Memory B cell (primary cell): ENCODE measurements at regions not wholly inside any gene's neighbourhood (a gene's known extent, or its start where the extent isn't known, plus 50 kb on each side); places are given as distances from the start of the nearest gene placed in this dataset.
"Not testable (repeated sequence)": the region's sequence is repeated elsewhere in the genome, so short reads cannot be mapped to it uniquely, and the experiment has no call there.

Experiments
- ATAC-seq: fragments of 150-1000 bp; cut with Tn5 transposase; 2 replicates; pipeline ENCODE4 v1.10.0; 2021; ENCODE audit warnings: low read depth, mild to moderate bottlenecking, moderate library complexity
- DNase-seq, 2 donors: peaks; one replicate each; pipeline ENCODE4 v3.0.0; 2022; ENCODE audit warnings: low spot score in 2 of 2
- H3K27ac Mint-ChIP-seq: one replicate; pipeline ENCODE4 v1.8.0; 2022; ENCODE audit warnings: mild to moderate bottlenecking, moderate library complexity, mixed read lengths
- H3K27me3 Mint-ChIP-seq: one replicate; pipeline ENCODE4 v1.8.0; 2022; ENCODE audit warnings: mixed read lengths
- H3K36me3 Mint-ChIP-seq: one replicate; pipeline ENCODE4 v1.8.0; 2022; ENCODE audit warnings: mild to moderate bottlenecking, mixed read lengths
- H3K4me1 Mint-ChIP-seq: one replicate; pipeline ENCODE4 v1.8.0; 2022; ENCODE audit warnings: mixed read lengths
- H3K4me3 Mint-ChIP-seq: one replicate; pipeline ENCODE4 v1.8.0; 2022; ENCODE audit warnings: mild to moderate bottlenecking, moderate library complexity, mixed read lengths
- H3K9me3 Mint-ChIP-seq: one replicate; pipeline ENCODE4 v1.8.0; 2022; ENCODE audit warnings: mixed read lengths

GRCh38 chr14:30195941-30196340 lies 268.3 kb upstream of the PRKD1 start:
- Mint-ChIP-seq H3K27me3 (no peaks in the 10 kb centered on the region), H3K4me3 (no peak overlapping the region), H3K27ac (no peak overlapping the region), H3K36me3 (no peaks in the 10 kb centered on the region), H3K9me3 (no peaks in the 10 kb centered on the region), H3K4me1 (no peaks in the 10 kb centered on the region)
- ATAC-seq (no peak), DNase-seq (no peak)

GRCh38 chr14:30196861-30197260 lies 269.2 kb upstream of the PRKD1 start:
- H3K27me3 Mint-ChIP-seq, result no peaks in the 10 kb centered on the region
- H3K9me3 Mint-ChIP-seq, result no peaks in the 10 kb centered on the region
- ATAC-seq (no peak), DNase-seq (no peak)
- no peaks in the 10 kb centered on the region for H3K4me1 Mint-ChIP-seq
- H3K4me3 Mint-ChIP-seq, result no peak overlapping the region
- no peaks in the 10 kb centered on the region for H3K36me3 Mint-ChIP-seq
- H3K27ac Mint-ChIP-seq, result no peak overlapping the region

GRCh38 chr14:30198720-30199119 lies 271.1 kb upstream of the PRKD1 start:
- H3K4me1 Mint-ChIP-seq, DNase-seq, H3K4me3 Mint-ChIP-seq, ATAC-seq, H3K9me3 Mint-ChIP-seq, H3K27ac Mint-ChIP-seq, H3K36me3 Mint-ChIP-seq, H3K27me3 Mint-ChIP-seq: not testable (repeated sequence)

GRCh38 chr14:30204431-30204980 lies 276.9 kb upstream of the PRKD1 start:
- no peaks in the 10 kb centered on the region for H3K4me1 Mint-ChIP-seq
- H3K27ac Mint-ChIP-seq, result no peak overlapping the region
- H3K27me3 Mint-ChIP-seq, result no peaks in the 10 kb centered on the region
- ATAC-seq (no peak), DNase-seq (no peak)
- H3K4me3 Mint-ChIP-seq, result no peak overlapping the region
- H3K9me3 Mint-ChIP-seq, result no peaks in the 10 kb centered on the region
- no peaks in the 10 kb centered on the region for H3K36me3 Mint-ChIP-seq

GRCh38 chr14:30209136-30209535 lies 281.5 kb upstream of the PRKD1 start:
- Mint-ChIP-seq H3K4me1 (no peaks in the 10 kb centered on the region), H3K9me3 (no peaks in the 10 kb centered on the region), H3K27ac (no peak overlapping the region), H3K27me3 (no peaks in the 10 kb centered on the region), H3K4me3 (no peak overlapping the region), H3K36me3 (no peaks in the 10 kb centered on the region)
- no peak for ATAC-seq
- no peak for DNase-seq

GRCh38 chr14:30210630-30211029 lies 283.0 kb upstream of the PRKD1 start:
- DNase-seq (no peak), ATAC-seq (no peak)
- Mint-ChIP-seq H3K9me3 (no peaks in the 10 kb centered on the region), H3K4me3 (no peak overlapping the region), H3K27ac (no peak overlapping the region), H3K36me3 (no peaks in the 10 kb centered on the region), H3K4me1 (no peaks in the 10 kb centered on the region), H3K27me3 (no peaks in the 10 kb centered on the region)

- Mint-ChIP-seq H3K4me1 (no peaks in the 10 kb centered on the region), H3K36me3 (no peaks in the 10 kb centered on the region), H3K4me3 (no peak overlapping the region), H3K27me3 (no peaks in the 10 kb centered on the region), H3K9me3 (no peaks in the 10 kb centered on the region), H3K27ac (no peak overlapping the region)
- no peak for DNase-seq
- ATAC-seq, result no peak
These were observed 283.7 kb upstream of the PRKD1 start for GRCh38 chr14:30211326-30211725.

- Mint-ChIP-seq H3K27ac (no peak overlapping the region), H3K9me3 (no peaks in the 10 kb centered on the region), H3K4me3 (no peak overlapping the region), H3K27me3 (no peaks in the 10 kb centered on the region), H3K4me1 (no peaks in the 10 kb centered on the region), H3K36me3 (no peaks in the 10 kb centered on the region)
- no peak for DNase-seq
- ATAC-seq, result no peak
These were observed 286.4 kb upstream of the PRKD1 start for GRCh38 chr14:30214014-30214413.

- ATAC-seq (no peak), DNase-seq (peak in 1 of 2 donors; percentile 9)
- Mint-ChIP-seq H3K27me3 (no peaks in the 10 kb centered on the region), H3K27ac (no peak overlapping the region), H3K4me3 (no peak overlapping the region), H3K4me1 (no peaks in the 10 kb centered on the region), H3K36me3 (no peaks in the 10 kb centered on the region), H3K9me3 (no peaks in the 10 kb centered on the region)
These were observed 286.9 kb upstream of the PRKD1 start for GRCh38 chr14:30214461-30215090.

GRCh38 chr14:30218907-30219306 lies 291.3 kb upstream of the PRKD1 start:
- ATAC-seq, result no peak
- no peak overlapping the region for H3K4me3 Mint-ChIP-seq
- H3K9me3 Mint-ChIP-seq, result no peaks in the 10 kb centered on the region

GRCh38 chr14:30221546-30221945 lies 293.9 kb upstream of the PRKD1 start:
- DNase-seq (no peak), ATAC-seq (no peak)
- no peaks in the 10 kb centered on the region for H3K4me1 Mint-ChIP-seq
- no peaks in the 10 kb centered on the region for H3K9me3 Mint-ChIP-seq
- no peak overlapping the region for H3K27ac Mint-ChIP-seq
- no peaks in the 10 kb centered on the region for H3K27me3 Mint-ChIP-seq
- no peak overlapping the region for H3K4me3 Mint-ChIP-seq
- no peaks in the 10 kb centered on the region for H3K36me3 Mint-ChIP-seq

More at GRCh38 chr14:30218907-30219306, 291.3 kb upstream of the PRKD1 start:
- Mint-ChIP-seq H3K27me3 (no peaks in the 10 kb centered on the region), H3K4me1 (no peaks in the 10 kb centered on the region), H3K27ac (no peak overlapping the region), H3K36me3 (no peaks in the 10 kb centered on the region)
- DNase-seq, result no peak

GRCh38 chr14:30223385-30223785 lies 295.7 kb upstream of the PRKD1 start:
- DNase-seq, result no peak
- no peak for ATAC-seq
- H3K27me3 Mint-ChIP-seq, result no peaks in the 10 kb centered on the region
- H3K9me3 Mint-ChIP-seq, result no peaks in the 10 kb centered on the region
- no peak overlapping the region for H3K27ac Mint-ChIP-seq
- no peaks in the 10 kb centered on the region for H3K36me3 Mint-ChIP-seq
- H3K4me1 Mint-ChIP-seq, result no peaks in the 10 kb centered on the region
- no peak overlapping the region for H3K4me3 Mint-ChIP-seq

GRCh38 chr14:30223966-30224365 lies 296.3 kb upstream of the PRKD1 start:
- ATAC-seq, result no peak
- H3K4me1 Mint-ChIP-seq, result no peaks in the 10 kb centered on the region

GRCh38 chr14:30225176-30225575 lies 297.5 kb upstream of the PRKD1 start:
- Mint-ChIP-seq H3K4me1 (no peaks in the 10 kb centered on the region), H3K4me3 (no peak overlapping the region), H3K27me3 (no peaks in the 10 kb centered on the region), H3K36me3 (no peaks in the 10 kb centered on the region), H3K9me3 (no peaks in the 10 kb centered on the region), H3K27ac (no peak overlapping the region)
- DNase-seq, result no peak
- ATAC-seq, result no peak

More at GRCh38 chr14:30223966-30224365, 296.3 kb upstream of the PRKD1 start:
- Mint-ChIP-seq H3K4me3 (no peak overlapping the region), H3K36me3 (no peaks in the 10 kb centered on the region), H3K9me3 (no peaks in the 10 kb centered on the region), H3K27ac (no peak overlapping the region), H3K27me3 (no peaks in the 10 kb centered on the region)
- DNase-seq, result no peak

- Mint-ChIP-seq H3K27ac (no peak overlapping the region), H3K27me3 (peaks cover 2% of the 10 kb centered on the region), H3K36me3 (no peaks in the 10 kb centered on the region), H3K4me3 (no peak overlapping the region), H3K9me3 (peaks cover 2% of the 10 kb centered on the region), H3K4me1 (no peaks in the 10 kb centered on the region)
- DNase-seq (no peak), ATAC-seq (no peak)
These were observed 299.8 kb upstream of the PRKD1 start for GRCh38 chr14:30227436-30227835.
